ENCODE measurements at regions not wholly inside any gene's neighbourhood (a gene's known extent, or its start where the extent isn't known, plus 50 kb on each side); places are given as distances from the start of the nearest gene placed in this dataset.

DNA sequence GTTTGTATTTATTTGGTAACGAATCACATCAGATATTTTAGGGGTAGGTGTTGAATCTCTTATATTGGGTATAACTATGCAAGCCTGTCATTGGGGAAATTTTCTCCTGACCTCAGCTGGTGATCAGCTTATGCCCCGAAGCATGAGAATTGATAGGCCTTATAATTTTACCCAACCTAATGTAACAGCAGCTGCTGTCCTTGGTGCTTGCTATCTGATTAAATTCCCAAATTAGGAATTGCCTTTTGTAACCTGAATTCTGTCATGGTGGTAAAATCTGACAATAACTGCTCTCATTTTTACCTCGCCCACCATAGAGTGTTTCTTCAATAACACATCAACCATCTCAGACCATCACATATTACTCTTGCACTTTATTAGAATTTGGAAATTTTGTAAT, 1542.6 kb upstream of the PIK3C3 start:
- TF ChIP-seq, protein P1, sequence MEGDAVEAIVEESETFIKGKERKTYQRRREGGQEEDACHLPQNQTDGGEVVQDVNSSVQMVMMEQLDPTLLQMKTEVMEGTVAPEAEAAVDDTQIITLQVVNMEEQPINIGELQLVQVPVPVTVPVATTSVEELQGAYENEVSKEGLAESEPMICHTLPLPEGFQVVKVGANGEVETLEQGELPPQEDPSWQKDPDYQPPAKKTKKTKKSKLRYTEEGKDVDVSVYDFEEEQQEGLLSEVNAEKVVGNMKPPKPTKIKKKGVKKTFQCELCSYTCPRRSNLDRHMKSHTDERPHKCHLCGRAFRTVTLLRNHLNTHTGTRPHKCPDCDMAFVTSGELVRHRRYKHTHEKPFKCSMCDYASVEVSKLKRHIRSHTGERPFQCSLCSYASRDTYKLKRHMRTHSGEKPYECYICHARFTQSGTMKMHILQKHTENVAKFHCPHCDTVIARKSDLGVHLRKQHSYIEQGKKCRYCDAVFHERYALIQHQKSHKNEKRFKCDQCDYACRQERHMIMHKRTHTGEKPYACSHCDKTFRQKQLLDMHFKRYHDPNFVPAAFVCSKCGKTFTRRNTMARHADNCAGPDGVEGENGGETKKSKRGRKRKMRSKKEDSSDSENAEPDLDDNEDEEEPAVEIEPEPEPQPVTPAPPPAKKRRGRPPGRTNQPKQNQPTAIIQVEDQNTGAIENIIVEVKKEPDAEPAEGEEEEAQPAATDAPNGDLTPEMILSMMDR (IDR thresholded peaks at IDR 0.05 in 2 of 3, conservative IDR thresholded peaks at IDR 0.05 in 1 of 3; ENCODE audit: control insufficient read depth in 2 of 3, extremely low read depth in 1 of 3, insufficient read depth in 1 of 3, low read depth in 3 of 3, low read length in 3 of 3) = no peak
- no peak for TF ChIP-seq KDM1A (IDR thresholded peaks at IDR 0.05; ENCODE audit: borderline replicate concordance)
- TF ChIP-seq, protein P2, sequence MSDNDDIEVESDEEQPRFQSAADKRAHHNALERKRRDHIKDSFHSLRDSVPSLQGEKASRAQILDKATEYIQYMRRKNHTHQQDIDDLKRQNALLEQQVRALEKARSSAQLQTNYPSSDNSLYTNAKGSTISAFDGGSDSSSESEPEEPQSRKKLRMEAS (IDR thresholded peaks at IDR 0.05; ENCODE audit: low read depth, low read length) = no peak
- no peak for TF ChIP-seq HDAC2 (IDR thresholded peaks at IDR 0.05)
- TF ChIP-seq JUND (IDR thresholded peaks at IDR 0.05; ENCODE audit: low read depth, low read length) = no peak
- TF ChIP-seq CBX3 (IDR thresholded peaks at IDR 0.05; ENCODE audit: borderline replicate concordance, low read depth) = no peak
- no peak for TF ChIP-seq POLR2A (IDR thresholded peaks at IDR 0.05; ENCODE audit: low read depth, low read length)
- TF ChIP-seq TARDBP (IDR thresholded peaks at IDR 0.05; ENCODE audit: borderline replicate concordance) = no peak
- TF ChIP-seq, protein P3, sequence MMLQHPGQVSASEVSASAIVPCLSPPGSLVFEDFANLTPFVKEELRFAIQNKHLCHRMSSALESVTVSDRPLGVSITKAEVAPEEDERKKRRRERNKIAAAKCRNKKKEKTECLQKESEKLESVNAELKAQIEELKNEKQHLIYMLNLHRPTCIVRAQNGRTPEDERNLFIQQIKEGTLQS (IDR thresholded peaks at IDR 0.05; ENCODE audit: borderline replicate concordance, extremely low read depth, low read depth, low read length) = no peak
- no peak for TF ChIP-seq TCF7 (IDR thresholded peaks at IDR 0.05; ENCODE audit: borderline replicate concordance)
- no peak for TF ChIP-seq POLR2AphosphoS5 (IDR thresholded peaks at IDR 0.05; ENCODE audit: low read length)

Measured in GM12878 (cell line).